ENCODE measurements at regions not wholly inside any gene's neighbourhood (a gene's known extent, or its start where the extent isn't known, plus 50 kb on each side); places are given as distances from the start of the nearest gene placed in this dataset.

GRCh38 chr5:5969942-5970483 lies 408.3 kb downstream of the MED10 start:
- H3K4me1 Mint-ChIP-seq (ENCODE audit: low read depth, unreplicated experiment): no peaks in the 10 kb centered on the region
- TF ChIP-seq, protein P1, sequence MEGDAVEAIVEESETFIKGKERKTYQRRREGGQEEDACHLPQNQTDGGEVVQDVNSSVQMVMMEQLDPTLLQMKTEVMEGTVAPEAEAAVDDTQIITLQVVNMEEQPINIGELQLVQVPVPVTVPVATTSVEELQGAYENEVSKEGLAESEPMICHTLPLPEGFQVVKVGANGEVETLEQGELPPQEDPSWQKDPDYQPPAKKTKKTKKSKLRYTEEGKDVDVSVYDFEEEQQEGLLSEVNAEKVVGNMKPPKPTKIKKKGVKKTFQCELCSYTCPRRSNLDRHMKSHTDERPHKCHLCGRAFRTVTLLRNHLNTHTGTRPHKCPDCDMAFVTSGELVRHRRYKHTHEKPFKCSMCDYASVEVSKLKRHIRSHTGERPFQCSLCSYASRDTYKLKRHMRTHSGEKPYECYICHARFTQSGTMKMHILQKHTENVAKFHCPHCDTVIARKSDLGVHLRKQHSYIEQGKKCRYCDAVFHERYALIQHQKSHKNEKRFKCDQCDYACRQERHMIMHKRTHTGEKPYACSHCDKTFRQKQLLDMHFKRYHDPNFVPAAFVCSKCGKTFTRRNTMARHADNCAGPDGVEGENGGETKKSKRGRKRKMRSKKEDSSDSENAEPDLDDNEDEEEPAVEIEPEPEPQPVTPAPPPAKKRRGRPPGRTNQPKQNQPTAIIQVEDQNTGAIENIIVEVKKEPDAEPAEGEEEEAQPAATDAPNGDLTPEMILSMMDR (IDR thresholded peaks at IDR 0.05; ENCODE audit: partially characterized antibody, unreplicated experiment): no peak
- peaks cover 5% of the 10 kb centered on the region for H3K36me3 Mint-ChIP-seq (ENCODE audit: unreplicated experiment)
- DNase-seq: no peak
- H3K4me3 Mint-ChIP-seq (ENCODE audit: unreplicated experiment): no peak overlapping the region
- peaks cover 5% of the 10 kb centered on the region for H3K27me3 Mint-ChIP-seq (ENCODE audit: unreplicated experiment)
- no peaks in the 10 kb centered on the region for H3K9me3 Mint-ChIP-seq (ENCODE audit: unreplicated experiment)
- no peak overlapping the region for H3K27ac Mint-ChIP-seq (ENCODE audit: unreplicated experiment)

DNA sequence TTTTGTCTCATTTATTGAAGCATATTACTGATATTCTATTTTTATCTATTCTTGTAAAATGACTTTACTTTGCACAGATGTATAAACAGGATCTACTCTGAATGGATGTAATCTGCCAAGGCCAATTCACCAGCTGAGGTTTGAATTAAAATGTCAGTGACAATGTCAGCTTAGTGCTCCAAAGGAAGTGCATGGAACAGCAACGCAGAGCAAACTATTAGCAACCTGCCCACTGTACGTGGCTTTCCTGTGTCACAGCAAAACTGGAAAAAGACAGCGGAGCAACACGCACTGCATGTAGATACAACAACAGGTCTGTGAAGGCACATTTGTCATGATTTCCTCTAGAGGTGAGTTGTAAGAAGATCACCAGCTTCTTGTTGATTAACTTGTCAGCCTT lies 409.4 kb downstream of the MED10 start:
- Mint-ChIP-seq H3K9me3 (ENCODE audit: unreplicated experiment) (no peaks in the 10 kb centered on the region), H3K4me3 (ENCODE audit: unreplicated experiment) (no peak overlapping the region), H3K4me1 (ENCODE audit: low read depth, unreplicated experiment) (no peaks in the 10 kb centered on the region), H3K27me3 (ENCODE audit: unreplicated experiment) (peaks cover 2% of the 10 kb centered on the region), H3K36me3 (ENCODE audit: unreplicated experiment) (peaks cover 12% of the 10 kb centered on the region), H3K27ac (ENCODE audit: unreplicated experiment) (no peak overlapping the region)
- TF ChIP-seq, protein P1 (IDR thresholded peaks at IDR 0.05; ENCODE audit: partially characterized antibody, unreplicated experiment): no peak
- no peak for DNase-seq

- TF ChIP-seq, protein P1 (IDR thresholded peaks at IDR 0.05; ENCODE audit: partially characterized antibody, unreplicated experiment): no peak
- Mint-ChIP-seq H3K9me3 (ENCODE audit: unreplicated experiment) (no peaks in the 10 kb centered on the region), H3K4me3 (ENCODE audit: unreplicated experiment) (no peak overlapping the region), H3K4me1 (ENCODE audit: low read depth, unreplicated experiment) (no peaks in the 10 kb centered on the region), H3K36me3 (ENCODE audit: unreplicated experiment) (peaks cover 12% of the 10 kb centered on the region), H3K27ac (ENCODE audit: unreplicated experiment) (no peak overlapping the region), H3K27me3 (ENCODE audit: unreplicated experiment) (peaks cover 2% of the 10 kb centered on the region)
- no peak for DNase-seq
Measured at GRCh38 chr5:5967944-5968343, 410.4 kb downstream of the MED10 start.

DNA sequence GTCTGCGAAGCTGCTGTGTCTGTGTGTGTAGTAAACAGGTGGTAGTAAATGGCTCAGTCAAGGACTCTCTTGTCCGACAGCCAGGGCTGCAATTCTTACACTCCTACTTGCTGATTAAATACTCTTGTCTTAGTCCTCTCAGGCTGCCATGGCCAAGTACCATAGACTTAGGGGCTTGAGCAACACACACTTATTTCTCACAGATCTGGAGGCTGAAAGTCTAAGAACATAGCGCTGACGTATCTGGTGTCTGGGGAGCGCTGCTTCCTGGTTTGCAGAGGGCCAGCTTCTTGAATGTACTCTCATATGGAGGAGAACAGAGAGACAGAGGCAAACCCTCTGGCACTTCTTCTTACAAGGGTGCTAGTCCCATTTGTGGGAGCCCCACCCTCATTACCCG lies 411.0 kb downstream of the MED10 start:
- no peak overlapping the region for H3K27ac Mint-ChIP-seq (ENCODE audit: unreplicated experiment)
- H3K36me3 Mint-ChIP-seq (ENCODE audit: unreplicated experiment): peaks cover 12% of the 10 kb centered on the region
- no peak overlapping the region for H3K4me3 Mint-ChIP-seq (ENCODE audit: unreplicated experiment)
- DNase-seq: no peak
- H3K27me3 Mint-ChIP-seq (ENCODE audit: unreplicated experiment): no peaks in the 10 kb centered on the region
- TF ChIP-seq, protein P1 (IDR thresholded peaks at IDR 0.05; ENCODE audit: partially characterized antibody, unreplicated experiment): no peak
- no peaks in the 10 kb centered on the region for H3K9me3 Mint-ChIP-seq (ENCODE audit: unreplicated experiment)
- no peaks in the 10 kb centered on the region for H3K4me1 Mint-ChIP-seq (ENCODE audit: low read depth, unreplicated experiment)

DNA sequence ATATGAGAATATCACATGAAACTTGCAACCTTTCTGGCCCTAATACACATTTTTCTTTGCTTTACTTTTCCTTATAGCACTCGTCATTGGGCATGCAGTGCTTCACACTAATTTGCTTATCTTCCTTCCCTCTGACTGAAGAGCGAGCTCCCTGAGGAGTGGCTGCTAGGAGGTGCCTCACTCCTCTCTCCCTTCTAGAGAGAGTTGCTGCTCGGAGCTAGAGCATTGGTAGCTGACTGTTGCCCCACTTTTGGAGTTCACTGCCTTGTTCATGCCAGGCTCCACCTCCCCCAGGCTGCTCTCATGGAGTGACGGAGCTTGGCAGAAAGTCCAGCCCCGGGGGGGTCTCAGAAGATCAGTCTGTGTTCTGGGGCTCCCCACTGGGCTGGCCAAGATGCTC lies 413.2 kb downstream of the MED10 start:
- H3K4me1 Mint-ChIP-seq (ENCODE audit: low read depth, unreplicated experiment): no peaks in the 10 kb centered on the region
- no peak overlapping the region for H3K27ac Mint-ChIP-seq (ENCODE audit: unreplicated experiment)
- no peak for DNase-seq
- H3K9me3 Mint-ChIP-seq (ENCODE audit: unreplicated experiment): no peaks in the 10 kb centered on the region
- no peaks in the 10 kb centered on the region for H3K27me3 Mint-ChIP-seq (ENCODE audit: unreplicated experiment)
- TF ChIP-seq, protein P1 (IDR thresholded peaks at IDR 0.05; ENCODE audit: partially characterized antibody, unreplicated experiment): no peak
- H3K4me3 Mint-ChIP-seq (ENCODE audit: unreplicated experiment): no peak overlapping the region
- peaks cover 13% of the 10 kb centered on the region for H3K36me3 Mint-ChIP-seq (ENCODE audit: unreplicated experiment)

Measured in glutamatergic neuron (in vitro differentiated cells).